ENCODE measurements at regions not wholly inside any gene's neighbourhood (a gene's known extent, or its start where the extent isn't known, plus 50 kb on each side); places are given as distances from the start of the nearest gene placed in this dataset.

- no peak overlapping the region for H3K4me3 ChIP-seq (ENCODE audit: low read depth, low read length)
- no peak for TF ChIP-seq CTCF (IDR thresholded peaks at IDR 0.05; ENCODE audit: low read depth, low read length)
- no peak for DNase-seq (ENCODE audit: low read depth, low spot score)
- in situ Hi-C loops (cut with HindIII; ENCODE audit: low sequenced_read_pairs) = no loop called here
Measured at GRCh38 chr2:81195017-81195773, 890.6 kb upstream of the LRRTM1 start.

GRCh38 chr2:81194581-81194980, 890.0 kb upstream of the LRRTM1 start:
- H3K4me3 ChIP-seq (ENCODE audit: low read depth, low read length) = no peak overlapping the region
- in situ Hi-C loops (cut with HindIII; ENCODE audit: low sequenced_read_pairs) = no loop called here
- TF ChIP-seq CTCF (IDR thresholded peaks at IDR 0.05; ENCODE audit: low read depth, low read length) = no peak
- DNase-seq (ENCODE audit: low read depth, low spot score) = no peak

- in situ Hi-C loops (cut with HindIII; ENCODE audit: low sequenced_read_pairs) = no loop called here
- no peak overlapping the region for H3K4me3 ChIP-seq (ENCODE audit: low read depth, low read length)
- no peak for TF ChIP-seq CTCF (IDR thresholded peaks at IDR 0.05; ENCODE audit: low read depth, low read length)
- DNase-seq (ENCODE audit: low read depth, low spot score) = no peak
Measured at GRCh38 chr2:81194176-81194575, 889.6 kb upstream of the LRRTM1 start.

- no peak for DNase-seq (ENCODE audit: low read depth, low spot score)
- in situ Hi-C loops (cut with HindIII; ENCODE audit: low sequenced_read_pairs) = no loop called here
- no peak for TF ChIP-seq CTCF (IDR thresholded peaks at IDR 0.05; ENCODE audit: low read depth, low read length)
- H3K4me3 ChIP-seq (ENCODE audit: low read depth, low read length) = no peak overlapping the region
Measured at GRCh38 chr2:81181845-81182244, 877.3 kb upstream of the LRRTM1 start.

GRCh38 chr2:81171447-81171846, 866.9 kb upstream of the LRRTM1 start:
- DNase-seq (ENCODE audit: low read depth, low spot score) = no peak
- in situ Hi-C loops (cut with HindIII; ENCODE audit: low sequenced_read_pairs) = no loop called here
- TF ChIP-seq CTCF (IDR thresholded peaks at IDR 0.05; ENCODE audit: low read depth, low read length) = no peak

GRCh38 chr2:81163583-81163982, 859.0 kb upstream of the LRRTM1 start:
- no peak for TF ChIP-seq CTCF (IDR thresholded peaks at IDR 0.05; ENCODE audit: low read depth, low read length)
- in situ Hi-C loops (cut with HindIII; ENCODE audit: low sequenced_read_pairs) = no loop called here
- no peak overlapping the region for H3K4me3 ChIP-seq (ENCODE audit: low read depth, low read length)
- no peak for DNase-seq (ENCODE audit: low read depth, low spot score)

More at GRCh38 chr2:81171447-81171846, 866.9 kb upstream of the LRRTM1 start:
- H3K4me3 ChIP-seq (ENCODE audit: low read depth, low read length) = no peak overlapping the region

Data from astrocyte of the spinal cord (primary cell).